ENCODE measurements at regions not wholly inside any gene's neighbourhood (a gene's known extent, or its start where the extent isn't known, plus 50 kb on each side); places are given as distances from the start of the nearest gene placed in this dataset.
"Not testable (repeated sequence)": the region's sequence is repeated elsewhere in the genome, so short reads cannot be mapped to it uniquely, and the experiment has no call there.

DNA sequence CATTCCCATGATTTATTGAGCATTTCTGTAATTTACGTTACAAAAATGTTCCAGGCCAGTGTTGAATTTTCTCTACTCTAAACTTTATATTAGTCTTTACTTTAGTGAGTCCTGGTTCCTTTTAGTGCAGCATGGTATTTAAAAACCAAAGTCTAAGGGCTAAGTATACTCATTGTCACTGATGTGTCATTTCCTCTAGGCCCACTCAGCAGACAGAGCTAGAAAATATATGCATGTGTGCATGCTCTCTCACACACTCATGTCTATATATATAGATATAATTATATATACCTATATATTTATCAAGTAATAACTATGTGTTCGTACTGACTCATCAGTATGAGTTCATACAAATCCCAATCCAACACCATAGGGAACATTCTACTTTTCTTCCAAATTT, 132.5 kb upstream of the SLC8A1 start:
- DNase-seq, result no peak

DNA sequence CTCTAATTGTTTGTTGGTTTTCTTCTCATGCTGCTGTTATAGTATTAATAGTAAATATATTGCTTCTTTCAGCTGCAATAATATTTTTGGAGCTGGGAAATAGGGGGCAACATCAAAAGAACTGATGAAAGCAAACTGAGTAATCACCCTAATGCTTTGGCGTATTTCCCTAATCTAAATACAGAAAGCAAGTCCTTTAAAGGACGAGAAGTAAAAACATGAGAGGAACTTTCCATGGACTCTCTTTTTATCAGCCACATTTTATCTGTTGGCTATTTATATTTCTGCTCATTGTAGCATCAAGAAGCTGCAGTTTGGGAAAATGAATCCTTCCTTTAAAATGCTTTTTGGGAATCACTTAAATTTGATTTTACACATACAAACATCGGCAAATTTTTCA, 139.9 kb upstream of the SLC8A1 start:
- no peak for DNase-seq

DNA sequence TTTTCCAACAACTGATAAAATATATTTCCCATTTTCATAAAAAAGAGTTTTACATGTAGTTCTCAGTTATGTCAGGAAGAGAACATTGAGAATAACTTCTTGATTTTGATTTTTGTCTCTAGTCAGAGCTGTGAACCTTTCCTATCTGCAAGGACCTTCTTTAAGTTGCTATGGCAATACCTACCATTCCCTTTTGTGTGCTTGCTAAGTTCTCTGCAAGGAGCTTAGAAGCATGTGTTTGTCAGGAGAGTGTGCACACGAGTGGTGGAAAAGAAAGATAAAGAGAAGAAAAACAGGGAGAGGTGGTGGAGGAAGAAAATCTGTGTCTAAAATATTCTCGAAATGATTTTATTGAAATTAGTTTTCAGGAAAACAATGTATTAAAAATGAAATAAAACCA, 140.3 kb upstream of the SLC8A1 start:
- DNase-seq, result no peak

DNA sequence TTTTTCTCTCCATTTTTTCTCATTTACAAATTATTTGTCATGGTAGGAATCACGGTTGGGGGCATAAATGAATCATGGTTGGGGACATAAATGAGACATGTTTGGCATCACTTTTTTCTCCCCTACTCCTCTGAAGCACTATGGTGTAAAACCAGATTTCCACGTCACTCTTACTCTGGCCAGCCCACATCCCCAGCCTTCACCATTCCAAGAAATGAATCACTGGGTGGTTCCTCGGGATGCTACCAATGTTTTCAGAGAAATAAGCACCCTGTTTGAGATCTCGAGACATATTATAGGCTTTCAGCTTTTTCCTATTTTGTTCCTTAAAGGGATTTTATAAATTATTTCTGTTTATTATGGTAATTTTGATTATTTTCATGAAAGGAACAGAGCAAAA, 155.0 kb upstream of the SLC8A1 start:
- no peak for DNase-seq

DNA sequence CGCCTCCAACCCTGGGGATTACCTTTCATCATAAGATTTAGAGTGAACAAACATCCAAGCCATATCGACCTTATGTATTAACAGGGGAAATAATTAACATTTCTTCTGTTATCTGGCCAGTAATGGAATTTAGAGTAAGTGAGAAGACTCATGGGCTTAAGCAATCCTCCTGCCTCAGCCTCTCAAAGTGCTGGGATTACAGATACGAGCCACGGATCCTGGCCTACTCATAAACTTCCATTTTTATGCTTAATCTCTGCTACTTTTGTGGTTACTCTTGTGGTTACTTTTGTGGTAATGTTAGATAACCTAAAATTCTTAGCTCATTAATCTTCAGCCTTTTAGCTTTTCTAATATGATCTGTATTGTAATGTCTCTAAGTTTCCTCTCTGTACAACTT, 159.3 kb upstream of the SLC8A1 start:
- DNase-seq, result no peak

DNA sequence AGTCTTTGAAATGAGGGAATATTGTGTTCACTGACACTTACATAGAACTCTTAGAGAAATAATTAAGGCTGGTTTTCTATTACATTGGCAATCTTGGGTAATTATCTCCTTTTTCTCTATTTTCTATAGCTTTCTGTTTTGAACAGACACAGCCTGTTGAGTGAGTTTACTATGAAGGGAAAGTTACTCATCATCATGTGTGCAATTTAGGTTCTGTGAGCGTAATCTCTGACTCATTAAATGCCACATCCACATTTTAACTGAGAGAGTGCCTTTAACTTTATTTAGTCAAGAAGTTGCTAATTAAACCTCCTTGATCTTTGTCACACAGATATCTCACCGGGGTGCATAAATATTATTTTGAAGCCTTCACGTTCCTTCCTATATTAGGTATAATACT, 174.0 kb upstream of the SLC8A1 start:
- no peak for DNase-seq

DNA sequence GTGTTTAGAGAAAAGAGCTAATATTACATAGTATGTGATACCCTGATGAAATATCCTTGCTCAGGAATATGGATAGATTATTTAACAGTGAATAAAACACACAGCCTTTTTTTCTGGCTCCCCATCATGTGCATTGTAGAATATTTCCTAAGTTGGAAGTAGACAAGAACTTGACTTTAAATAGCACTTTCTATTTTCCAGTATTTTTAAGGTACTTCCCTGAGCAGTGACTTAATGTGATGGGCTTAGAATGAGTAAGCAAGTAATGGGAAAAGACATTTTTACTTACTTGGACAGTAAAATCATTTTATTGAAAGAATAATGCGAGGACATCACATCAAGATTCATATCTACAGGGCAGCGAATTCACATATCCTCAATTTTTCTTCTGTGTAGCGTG, 176.7 kb upstream of the SLC8A1 start:
- no peak for DNase-seq

DNA sequence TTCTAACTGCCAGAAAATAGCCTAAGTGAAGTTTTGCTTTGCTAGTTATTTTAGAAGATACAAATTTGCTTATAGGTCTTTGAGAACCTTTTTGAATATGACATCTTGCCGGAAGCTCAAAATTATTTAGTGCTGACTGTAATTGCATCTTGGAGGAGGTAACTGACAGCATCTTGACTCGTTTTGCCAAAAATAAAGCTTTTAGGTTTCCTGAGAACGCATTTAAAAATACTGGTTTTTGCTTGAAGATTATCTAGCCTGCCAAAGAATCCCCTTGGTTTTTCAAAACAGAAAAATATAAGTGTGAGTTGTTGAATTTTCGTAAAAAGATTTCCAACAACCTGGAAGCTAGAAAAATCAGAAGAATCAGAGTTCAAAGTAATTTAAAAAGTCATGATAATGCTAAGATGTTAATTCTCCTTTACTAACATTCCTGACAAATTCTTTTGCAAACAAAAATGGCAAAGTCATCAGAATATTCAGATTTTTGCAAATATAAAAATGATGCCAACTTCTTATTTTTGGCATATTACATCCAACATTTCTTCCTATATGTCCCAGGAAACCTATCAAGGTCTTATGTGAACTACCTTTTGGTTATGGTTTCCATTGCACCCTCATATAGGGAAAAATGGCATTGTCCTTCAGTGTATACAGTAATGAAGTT, 178.0 kb upstream of the SLC8A1 start:
- no peak for DNase-seq

DNA sequence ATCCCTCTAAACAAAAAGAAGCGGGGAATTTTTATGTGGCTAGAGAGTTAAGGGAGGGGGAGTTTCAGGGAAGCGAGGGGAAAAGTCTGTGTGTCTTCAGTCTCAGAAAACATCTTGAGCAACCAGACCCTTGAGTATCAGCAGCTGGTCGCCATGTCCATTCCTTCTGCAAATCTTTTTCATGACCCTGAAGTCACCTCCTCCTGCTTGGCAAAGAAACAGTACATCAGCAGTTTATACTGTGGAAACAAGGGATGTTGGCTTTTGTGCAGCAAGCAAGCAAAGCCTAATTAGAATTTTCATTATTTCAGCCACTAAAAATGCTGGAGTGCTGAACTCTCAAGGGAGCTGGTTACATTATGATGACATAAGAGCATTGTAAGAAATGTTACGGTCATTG, 187.4 kb upstream of the SLC8A1 start:
- DNase-seq, result no peak

DNA sequence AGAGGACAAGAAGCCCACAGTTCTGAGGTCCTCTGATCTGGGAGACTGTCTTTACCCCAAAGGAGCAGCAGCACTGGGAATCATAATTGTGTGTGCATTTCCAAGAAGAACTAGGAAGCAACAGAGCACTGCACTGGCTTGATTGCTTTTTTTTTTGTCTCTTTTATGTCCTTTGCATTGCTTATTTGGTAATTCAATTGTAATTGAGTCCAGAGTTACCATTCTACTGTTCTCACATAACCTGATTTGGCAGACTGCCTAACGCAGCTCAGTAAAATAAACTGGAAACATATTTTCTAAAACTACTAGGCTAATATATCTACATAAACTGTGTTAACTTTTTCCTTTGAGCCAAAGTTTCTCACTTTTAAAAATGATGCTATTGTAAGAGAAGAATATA, 190.3 kb upstream of the SLC8A1 start:
- DNase-seq, result no peak

DNA sequence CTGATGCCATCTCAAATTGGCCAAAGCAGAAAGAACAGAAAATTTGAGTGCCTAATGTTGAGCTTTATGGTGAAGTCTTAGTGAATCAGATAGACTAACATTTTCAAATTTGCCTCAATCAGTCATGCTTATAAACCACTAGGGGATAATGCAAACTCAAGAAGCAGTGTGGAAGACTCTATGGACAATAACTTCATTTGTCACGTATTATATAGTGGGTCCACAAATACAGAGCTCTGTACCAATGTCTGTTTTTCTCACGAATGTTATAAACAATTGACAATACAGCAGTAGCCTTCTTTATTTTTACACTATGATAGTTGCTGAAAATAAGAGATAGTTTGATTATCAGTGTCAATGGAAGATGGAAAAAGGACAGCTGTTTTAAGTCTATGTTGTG, 190.8 kb upstream of the SLC8A1 start:
- no peak for DNase-seq

DNA sequence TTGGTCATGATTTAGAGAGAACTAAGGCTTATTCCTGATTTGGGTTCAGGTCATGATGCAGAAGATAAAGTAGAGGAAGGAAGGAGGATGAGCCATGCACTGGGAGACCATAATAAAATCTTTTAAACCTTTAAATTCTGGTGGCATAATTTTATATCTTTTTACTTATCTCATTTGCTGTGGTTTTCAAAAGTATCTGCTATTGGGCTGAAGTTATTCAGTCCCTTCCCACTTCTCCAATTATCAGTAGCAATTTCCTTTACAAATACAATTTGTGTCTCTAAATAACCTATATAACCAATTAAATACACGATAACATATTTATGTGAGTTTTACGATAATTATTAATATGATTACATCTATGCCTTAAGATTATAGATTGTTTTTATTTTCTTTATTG, 194.8 kb upstream of the SLC8A1 start:
- no peak for DNase-seq

DNA sequence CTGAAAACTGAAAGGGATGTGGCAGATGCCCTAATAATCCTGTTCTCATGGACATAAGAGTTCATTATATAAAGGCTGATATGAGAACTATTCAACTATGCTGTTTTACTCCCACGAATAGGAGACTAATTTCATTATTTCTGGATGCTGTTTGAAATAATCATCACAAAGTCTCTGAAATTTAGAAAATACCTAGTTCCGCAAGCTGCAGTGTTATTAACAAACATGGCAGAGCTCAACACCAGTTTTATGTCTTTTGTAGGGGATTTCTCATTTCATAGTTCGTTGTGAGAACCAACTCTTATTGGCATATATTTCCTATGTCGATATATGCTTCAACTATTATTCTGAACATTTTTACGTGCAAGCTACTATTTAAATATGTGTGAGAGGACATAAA, 200.3 kb upstream of the SLC8A1 start:
- DNase-seq, result no peak

DNA sequence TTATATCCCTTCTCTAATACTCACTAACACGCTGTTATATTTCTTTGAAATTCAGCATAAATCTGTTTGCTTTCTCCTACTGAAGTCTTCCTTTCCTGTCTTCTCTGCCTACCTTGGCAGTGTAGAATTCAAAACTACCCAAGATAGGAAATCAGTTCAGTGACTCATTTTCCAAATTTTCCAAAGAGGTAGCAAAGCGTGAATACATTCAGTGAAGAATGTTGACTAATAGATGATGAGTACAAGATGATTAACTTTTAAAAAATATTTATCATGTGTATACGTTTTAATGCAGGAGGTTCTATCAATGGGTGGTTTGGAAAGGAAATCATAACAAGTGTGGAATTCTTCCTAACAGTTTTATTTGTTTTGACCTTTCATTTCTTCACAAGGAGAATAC, 201.9 kb upstream of the SLC8A1 start:
- no peak for DNase-seq

DNA sequence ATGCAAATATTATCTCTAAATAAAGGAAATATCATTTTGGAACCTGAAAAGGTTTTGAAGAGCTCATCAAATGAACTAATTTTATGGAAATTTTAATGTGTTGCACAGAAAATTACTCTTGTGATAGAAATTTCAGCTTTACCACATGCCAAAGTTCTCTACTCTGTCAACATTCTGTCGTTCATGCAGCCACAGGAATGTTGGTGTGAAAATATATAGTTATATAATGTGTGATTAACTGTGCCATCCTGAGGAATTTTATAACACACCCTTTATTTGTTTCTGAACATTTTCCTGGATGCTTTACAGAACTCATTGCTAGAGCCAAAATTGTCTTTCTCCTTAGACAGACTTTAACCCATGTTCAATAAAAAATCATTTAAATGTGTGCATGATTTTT, 202.5 kb upstream of the SLC8A1 start:
- DNase-seq, result no peak

DNA sequence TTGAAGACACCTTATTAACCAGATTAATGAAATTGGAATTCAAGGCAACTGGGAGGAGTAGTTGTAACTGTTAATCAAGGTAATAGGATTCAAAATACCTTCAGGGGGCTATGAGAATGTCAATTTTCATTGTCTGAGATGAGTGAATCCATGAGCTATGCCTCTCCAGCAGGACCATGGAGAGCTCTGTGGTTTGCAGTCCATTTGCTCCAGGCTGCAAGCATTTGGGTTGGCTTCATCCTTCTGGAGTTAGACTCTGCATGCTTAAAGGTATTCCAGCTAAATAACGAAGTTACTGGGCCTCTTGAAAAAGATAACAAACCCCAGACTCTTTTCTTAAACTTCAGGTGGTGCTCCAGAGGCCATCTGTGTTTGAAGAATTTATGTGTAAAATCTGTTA, 207.1 kb upstream of the SLC8A1 start:
- no peak for DNase-seq

DNA sequence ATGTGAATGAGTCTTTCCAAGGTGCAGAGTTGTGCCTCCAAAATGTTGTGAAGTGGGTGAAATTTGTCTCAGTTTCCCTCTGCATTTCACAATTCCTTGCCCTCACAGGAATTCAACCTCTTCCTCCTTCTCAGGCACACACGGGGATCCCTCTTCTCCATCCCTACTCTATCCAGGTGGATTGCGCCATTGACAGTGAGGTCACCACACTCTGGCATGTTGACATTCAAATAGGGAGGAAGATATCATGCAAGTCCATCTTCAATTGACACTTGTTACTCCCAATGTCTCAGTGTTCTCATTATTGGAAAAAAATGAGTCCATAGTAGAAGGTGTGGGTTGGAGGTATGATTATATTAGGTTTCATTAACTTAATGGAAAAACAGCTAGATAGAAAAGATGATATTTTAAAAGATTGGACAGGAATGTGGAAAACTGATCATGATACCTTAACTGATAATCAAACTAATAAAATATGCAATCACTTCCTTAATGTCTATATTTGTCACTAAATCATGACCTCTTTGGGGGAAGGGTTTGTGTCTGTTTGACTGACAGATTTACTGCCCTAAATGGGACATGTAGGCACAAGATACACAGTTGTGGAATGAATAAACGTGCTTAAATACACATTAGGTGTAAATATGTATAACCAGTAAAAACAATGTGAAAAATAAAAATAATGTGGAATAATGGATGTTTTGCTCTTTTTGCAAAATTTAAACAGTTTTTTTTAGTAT, 213.8 kb upstream of the SLC8A1 start:
- DNase-seq, result no peak

DNA sequence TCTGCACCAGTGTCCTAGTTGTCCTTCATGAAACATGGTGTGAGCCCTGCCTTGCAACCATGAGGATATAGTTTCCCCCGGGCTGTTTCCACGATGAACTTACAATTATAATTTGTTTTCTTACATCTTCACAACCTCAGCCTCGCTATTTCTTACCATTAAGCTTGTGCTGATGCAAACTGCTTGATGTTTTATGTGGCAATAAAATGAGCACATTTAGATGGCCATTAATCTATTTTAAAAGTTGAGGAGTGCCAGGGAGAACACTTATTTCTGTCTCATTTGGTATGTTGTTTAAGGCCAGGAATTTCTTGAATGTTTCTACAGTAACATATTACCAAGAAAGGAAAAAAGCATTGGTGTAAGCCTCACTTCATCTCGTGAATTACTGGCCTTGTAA, 214.5 kb upstream of the SLC8A1 start:
- DNase-seq, result no peak

DNA sequence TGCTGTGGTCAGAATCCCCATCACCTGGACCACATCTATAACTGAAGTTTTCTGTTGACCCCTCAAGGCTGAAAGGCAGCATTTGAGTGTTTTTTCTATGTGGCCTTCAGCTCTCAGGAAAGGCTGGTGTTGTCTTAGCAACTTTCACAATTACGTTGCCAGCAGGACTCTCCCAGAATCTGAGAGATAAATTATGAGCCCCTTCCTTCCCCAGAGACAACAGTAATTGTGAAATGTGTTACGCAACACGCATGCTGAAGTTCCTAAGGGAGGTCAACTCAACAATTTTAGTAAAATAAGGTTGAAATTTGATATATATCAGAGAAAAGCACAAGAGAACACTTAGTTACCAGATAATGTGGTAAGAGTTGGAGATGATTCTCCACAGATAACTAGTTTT, 216.5 kb upstream of the SLC8A1 start:
- no peak for DNase-seq

DNA sequence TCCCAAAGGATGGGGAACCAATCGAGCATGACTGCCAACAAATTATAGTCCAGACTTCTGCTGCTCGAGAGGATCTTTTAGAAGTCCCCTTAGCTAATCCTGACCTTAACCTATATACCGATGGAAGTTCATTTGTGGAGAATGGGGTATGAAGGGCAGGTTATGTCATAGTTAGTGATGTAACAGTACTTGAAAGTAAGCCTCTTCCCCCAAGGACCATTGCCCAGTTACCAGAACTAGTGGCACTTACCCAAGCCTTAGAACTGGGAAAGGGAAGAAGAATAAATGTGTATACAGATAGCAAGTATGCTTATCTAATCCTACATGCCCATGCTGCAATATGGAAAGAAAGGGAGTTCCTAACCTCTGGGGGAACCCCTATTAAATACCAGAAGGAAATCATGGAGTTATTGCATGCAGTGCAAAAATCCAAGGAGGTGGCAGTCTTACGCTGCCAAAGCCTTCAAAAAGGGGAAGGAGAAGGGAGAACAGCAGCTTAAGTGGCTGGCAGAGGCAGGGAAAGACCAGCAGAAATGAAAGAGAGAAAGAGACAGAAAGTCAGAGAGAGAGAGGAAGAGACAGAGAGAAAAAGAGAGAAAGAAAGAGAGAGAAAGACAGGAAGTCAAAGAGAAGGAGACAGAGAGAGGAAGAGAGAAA, 224.4 kb upstream of the SLC8A1 start:
- DNase-seq, result not testable (repeated sequence)

DNA sequence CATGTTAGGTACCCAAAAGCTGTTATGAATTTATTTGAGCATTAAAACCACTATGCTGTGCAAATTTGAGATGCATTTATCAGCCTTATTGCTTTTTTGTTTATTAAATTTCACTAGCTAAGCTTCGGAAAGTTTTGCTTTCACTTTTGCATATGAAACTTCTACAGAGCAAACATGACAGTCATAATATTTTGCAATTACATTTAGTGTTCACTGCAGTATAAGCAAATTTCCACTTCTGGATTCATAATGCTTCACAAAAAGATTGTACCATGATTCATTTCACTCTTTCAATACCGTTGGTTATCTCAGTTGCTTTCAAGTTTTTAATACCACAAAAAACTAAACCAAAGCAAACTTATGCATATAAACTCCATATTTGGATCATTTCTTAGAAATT, 228.7 kb upstream of the SLC8A1 start:
- no peak for DNase-seq

DNA sequence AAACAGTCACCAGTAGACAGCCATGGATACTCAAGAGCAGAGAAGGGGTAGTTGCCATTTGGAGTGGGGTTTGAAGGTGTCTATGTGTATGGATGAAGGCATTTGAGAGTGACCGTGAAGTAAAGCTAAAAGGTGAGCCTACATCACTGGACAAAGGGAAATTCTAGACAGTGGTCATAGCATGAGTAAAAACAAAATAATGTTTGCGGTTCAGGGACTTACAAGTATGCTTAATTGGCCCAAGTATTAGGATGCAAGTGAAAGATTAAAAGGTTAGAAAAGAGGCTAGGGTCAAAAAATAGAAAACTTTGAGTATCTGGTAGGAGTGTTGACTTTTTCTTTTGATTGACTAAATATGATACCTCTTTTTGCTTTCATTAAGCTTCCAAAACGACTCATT, 238.1 kb upstream of the SLC8A1 start:
- no peak for DNase-seq

DNA sequence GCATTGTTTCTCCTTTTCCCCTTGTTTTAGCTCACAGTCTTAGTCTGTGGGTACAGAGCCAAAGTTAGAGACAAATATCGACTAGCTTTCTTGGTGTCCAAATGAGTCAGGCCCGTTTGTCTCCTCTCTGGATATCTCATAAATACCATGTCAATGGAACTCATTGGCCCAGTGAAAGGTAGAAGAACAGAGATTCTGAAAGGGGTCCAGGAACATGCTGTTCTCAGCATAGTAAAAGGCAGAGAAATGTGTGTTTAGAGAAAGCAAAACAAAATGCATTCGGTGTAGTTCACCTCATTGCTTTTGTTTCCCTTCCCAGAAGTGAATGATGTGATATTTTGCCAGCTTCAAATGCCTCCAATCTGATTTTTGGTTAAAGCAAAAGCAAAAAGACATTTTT, 238.6 kb upstream of the SLC8A1 start:
- no peak for DNase-seq

DNA sequence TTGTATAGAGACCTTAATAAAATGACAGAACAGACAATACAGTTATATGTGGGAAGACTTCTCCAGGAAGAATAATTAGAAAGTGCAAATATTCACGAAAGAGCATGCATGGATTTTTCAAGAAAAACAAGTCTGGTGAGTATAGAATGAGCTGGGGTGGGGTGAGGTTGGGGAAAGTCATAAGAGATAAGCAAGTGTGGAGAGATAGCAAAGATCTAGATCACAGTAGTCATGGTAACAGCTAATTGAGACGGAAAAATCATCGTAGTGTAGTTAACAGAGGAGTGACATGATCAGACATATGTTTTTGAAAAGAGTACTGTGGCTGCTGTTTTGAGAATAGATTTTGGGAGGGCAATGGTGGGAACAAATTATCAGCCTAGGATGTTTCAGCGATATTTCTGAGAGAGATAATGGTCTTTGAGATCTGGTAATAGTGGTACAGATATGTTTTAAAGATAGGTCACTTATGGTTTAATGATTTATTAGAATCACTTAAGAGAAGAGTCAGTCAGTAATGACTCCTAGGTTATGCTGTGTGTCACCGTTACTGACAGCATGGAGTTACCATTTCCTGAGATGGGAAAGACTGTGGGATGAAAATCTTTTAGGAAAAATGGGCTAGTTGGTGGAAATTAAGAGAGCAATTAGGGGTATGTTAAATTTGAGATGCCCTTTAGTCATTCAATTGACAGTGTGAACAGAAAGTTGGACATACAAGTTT, 248.5 kb upstream of the SLC8A1 start:
- DNase-seq, result no peak
